NCI-H524 (cell line): ENCODE measurements at regions not wholly inside any gene's neighbourhood (a gene's known extent, or its start where the extent isn't known, plus 50 kb on each side); places are given as distances from the start of the nearest gene placed in this dataset.

Experiments
- DNase-seq, 2 experiments: peaks; one replicate each; lab custom pipeline; 2025; lab: John Stamatoyannopoulos, UW

GRCh38 chr18:74023220-74023619 lies 124.4 kb downstream of the FBXO15 start:
- peak in 1 of 2 experiments; percentile 50 for DNase-seq

- no peak for DNase-seq
These were observed 127.8 kb downstream of the FBXO15 start for GRCh38 chr18:74019864-74020263.

GRCh38 chr18:74013955-74014354 lies 133.7 kb downstream of the FBXO15 start:
- no peak for DNase-seq

DNA sequence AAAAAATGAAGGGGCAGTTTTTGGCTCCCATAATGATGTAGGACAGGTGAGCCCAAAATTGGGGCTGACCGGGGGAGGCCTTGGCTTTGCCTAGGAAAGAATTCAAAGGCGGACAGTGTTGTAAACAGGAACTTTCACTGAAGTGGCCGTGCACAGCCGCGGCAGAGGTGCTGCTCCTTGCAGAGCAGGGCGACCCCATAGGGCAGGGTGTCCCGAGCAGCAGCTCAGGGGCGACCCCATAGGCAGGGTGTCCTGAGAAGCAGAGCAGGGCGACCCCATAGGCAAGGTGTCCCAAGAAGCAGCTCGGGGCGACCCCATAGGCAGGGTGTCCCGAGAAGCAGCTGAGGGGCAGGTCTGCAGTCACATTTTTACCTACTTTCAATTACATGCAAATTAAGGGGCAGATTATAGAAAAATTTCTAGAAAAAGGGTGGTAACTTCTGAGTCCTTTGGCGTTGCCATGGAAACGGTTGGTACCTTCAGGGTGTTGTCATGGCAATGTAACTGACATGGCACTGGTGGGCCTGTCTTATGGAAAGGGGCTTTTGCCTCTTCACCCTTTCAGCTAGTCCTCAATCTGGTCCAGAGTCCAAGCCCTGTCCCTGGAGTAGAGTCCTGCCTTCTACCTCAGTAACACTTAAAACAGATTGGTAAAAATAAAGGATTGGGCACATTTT lies 134.5 kb downstream of the FBXO15 start:
- peak in 1 of 2 experiments; percentile 11 for DNase-seq

GRCh38 chr18:74006143-74006542 lies 141.5 kb downstream of the FBXO15 start:
- no peak for DNase-seq

- DNase-seq: no peak
These were observed 142.1 kb downstream of the FBXO15 start for GRCh38 chr18:74005320-74006109.

- no peak for DNase-seq
These were observed 155.2 kb downstream of the FBXO15 start for GRCh38 chr18:73992242-73993022.

GRCh38 chr18:73991570-73991969 lies 156.1 kb downstream of the FBXO15 start:
- no peak for DNase-seq

GRCh38 chr18:73990258-73990657 lies 157.4 kb downstream of the FBXO15 start:
- no peak for DNase-seq

DNA sequence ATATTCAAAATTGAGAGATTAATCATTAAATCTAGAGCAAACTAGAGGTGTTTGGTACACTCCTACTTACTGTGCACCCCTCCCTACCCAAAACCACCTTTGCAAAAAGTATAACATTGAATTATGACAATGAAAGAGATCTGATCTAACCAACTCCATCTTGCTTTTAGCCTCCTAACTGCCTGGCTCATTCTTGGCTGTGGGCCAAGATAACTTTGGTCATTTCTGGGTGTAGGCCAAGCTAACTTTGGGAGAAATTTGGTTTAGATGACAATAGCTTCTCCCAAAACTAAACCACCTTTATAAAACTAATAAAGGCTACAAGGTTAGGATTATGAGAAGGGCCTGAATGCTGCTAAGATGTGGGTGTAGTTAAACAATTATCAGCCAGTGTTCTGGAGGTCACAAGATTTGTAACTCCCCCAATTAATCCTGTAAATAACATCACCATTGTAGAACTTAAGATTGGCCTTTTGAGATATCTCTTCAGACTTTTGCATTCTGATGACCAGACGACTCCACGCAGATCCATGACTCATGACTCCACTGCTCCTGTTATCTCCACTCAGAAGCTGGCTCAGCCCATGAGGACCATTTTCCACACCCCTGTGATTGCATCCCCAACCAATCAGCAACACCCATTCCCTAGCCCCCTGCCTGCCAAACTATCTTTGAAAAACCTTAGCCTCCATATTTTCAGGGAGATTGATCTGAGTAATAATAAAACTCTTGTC lies 160.2 kb downstream of the FBXO15 start:
- no peak for DNase-seq

GRCh38 chr18:73986711-73987110 lies 160.9 kb downstream of the FBXO15 start:
- no peak for DNase-seq

GRCh38 chr18:73985855-73986625 lies 161.6 kb downstream of the FBXO15 start:
- peak in 1 of 2 experiments; percentile 27 for DNase-seq

- DNase-seq: no peak
These were observed 163.7 kb downstream of the FBXO15 start for GRCh38 chr18:73983970-73984369.

DNA sequence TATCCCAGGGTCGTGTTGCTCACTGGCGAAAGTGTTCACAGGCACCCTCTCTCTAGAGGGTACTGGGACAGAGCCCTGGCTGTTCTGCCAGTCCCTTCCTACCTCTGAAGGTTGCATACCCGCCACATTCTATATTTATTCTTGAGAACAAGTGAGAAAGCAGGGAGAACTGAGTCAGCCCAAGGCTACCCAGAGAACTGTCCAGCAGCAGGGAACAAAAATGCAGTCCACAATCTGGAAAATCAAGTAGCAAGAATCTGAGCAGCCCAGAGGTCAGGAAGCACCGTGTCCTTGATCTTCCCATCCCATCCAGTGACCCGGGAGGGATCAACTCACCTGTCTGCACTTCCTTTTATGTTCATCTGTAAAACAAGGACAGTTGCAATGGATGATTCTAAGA lies 164.1 kb downstream of the FBXO15 start:
- DNase-seq: no peak

- DNase-seq: no peak
These were observed 165.8 kb downstream of the FBXO15 start for GRCh38 chr18:73981796-73982195.

DNA sequence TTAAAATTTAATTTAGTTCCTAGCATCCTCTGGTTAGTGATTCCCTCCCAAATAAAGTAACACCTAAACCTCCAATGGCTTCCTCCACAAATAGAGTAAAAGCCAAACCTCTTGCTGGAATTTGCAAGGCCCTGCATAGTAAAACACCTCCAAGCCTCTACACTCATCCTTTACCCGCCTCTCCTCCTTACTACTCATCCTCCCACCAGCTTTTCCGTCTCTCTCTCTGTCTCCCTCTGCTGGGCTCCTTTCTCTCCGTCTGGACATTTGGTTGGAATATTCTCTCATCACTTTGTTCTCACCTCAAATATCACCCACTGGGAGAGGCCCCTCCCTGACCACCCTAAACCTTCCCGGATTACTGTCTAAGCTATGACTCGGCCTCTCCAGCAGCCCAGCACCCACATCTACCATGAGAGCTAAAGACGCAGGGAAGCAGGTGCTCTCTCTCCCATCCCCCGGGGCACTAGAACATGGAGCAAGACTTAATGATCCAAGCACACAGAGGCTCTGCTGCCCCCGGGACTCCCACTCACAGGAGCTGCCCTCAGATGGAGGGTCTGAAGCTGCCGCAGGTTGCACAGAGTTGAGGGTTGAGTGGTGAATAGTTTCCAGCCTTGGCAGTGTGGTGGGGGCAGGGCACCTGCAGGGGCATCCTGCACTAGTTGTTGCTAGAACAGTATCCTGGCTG lies 167.2 kb downstream of the FBXO15 start:
- DNase-seq: peak; percentile 18 to 44

DNA sequence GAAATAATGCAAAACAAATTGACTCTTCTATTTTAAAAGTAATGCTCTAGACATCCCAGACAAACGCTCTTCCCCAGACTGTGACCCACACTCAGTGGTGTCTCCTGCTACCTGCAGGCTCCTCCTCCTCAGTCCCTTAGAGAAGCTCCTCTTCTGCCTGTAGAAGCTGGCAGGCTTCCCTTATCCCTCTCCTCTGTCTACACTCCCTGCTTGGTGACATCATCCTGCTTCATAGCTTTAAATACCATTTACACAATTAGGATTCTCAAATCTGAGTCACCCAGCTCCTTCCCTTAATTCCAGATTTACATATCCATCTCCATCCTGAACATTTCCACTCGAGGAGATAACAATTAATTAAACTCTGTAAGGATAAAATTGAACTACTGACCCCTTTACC lies 167.9 kb downstream of the FBXO15 start:
- no peak for DNase-seq

GRCh38 chr18:73976433-73976832 lies 171.2 kb downstream of the FBXO15 start:
- no peak for DNase-seq

- no peak for DNase-seq
These were observed 172.4 kb downstream of the FBXO15 start for GRCh38 chr18:73975266-73975665.

DNA sequence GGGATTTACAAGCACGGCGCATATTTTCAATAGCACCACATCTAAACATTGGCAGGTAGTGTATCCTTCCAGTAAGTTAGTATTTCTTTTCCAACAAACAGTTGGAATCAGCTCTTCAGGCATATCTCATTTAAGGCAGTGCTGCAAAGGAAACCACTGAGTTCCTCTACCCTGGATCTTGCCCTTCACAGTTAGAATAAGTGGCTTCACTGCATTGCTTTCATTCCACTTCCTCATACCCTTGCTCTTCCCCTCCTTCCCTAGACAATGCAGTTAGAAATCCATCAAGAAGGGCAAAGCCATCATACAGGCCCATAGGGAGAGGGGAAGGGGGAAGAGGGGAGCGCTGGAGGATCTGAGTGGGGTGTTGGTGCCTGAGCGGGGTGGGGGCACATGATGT lies 173.7 kb downstream of the FBXO15 start:
- no peak for DNase-seq

DNA sequence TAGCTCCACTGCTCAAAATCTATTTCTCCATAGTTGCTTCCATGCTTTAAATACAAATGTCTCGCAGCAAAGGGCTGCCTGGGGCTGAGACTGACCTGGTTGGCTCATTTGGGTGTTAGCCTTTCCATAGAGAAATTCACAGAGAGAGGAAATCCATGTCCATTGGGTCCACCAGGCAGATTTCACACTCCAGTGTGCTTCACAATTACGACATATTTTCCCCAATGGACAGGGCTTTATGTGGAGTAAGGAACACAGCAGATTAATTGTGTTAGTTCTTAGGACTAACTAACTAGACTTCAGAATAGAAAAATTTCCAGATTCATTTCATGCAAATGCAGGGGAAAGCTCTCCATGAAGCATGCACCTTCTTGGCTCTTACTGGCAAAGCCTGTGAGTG lies 180.7 kb downstream of the FBXO15 start:
- DNase-seq: no peak
